Cardiac fibroblast (primary cell): ENCODE measurements at regions not wholly inside any gene's neighbourhood (a gene's known extent, or its start where the extent isn't known, plus 50 kb on each side); places are given as distances from the start of the nearest gene placed in this dataset.

Experiments
- DNase-seq, 2 donors: peaks; one replicate each; pipeline versions ENCODE4 v3.0.0 to v3.0.0-alpha.2; 2010; ENCODE audit warnings: low read depth in 2 of 2
- H3K4me3 ChIP-seq, 2 donors: replicated peaks in 1 of 2; 1 replicate in 1 of 2; 2 replicates in 1 of 2; pipeline ENCODE4 v1.5.1; 2011; ENCODE audit warnings: low read depth in 2 of 2, low read length in 2 of 2, mild to moderate bottlenecking in 2 of 2, moderate library complexity in 1 of 2
- TF ChIP-seq, protein P1 (sequence below): IDR thresholded peaks from one replicate; pipeline ENCODE4 v1.5.1; 2011; ENCODE audit warnings: low read depth, mild to moderate bottlenecking, low read length, inconsistent platforms

DNA sequence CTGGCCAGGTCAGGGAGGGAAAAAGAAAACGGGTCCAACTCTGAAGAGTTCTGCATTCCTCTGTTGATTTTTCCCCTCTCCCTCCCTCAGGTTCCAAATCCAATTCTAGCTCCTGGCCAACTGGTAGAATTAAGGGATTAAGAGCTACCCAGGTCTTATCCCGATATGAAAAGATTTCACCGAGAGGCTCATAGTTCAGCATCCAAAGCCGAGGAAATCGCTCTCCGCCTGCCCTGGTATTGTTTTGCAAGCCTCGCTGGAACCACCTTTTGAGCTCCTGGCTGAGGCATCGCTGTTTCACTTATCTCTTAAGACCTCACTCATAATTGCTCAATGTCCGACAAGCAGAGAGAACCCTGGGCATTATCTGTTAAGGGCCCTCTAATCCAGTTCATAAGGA is 180.4 kb downstream of the URI1 start:
- no peak overlapping the region for H3K4me3 ChIP-seq
- no peak for DNase-seq
- TF ChIP-seq, protein P1, sequence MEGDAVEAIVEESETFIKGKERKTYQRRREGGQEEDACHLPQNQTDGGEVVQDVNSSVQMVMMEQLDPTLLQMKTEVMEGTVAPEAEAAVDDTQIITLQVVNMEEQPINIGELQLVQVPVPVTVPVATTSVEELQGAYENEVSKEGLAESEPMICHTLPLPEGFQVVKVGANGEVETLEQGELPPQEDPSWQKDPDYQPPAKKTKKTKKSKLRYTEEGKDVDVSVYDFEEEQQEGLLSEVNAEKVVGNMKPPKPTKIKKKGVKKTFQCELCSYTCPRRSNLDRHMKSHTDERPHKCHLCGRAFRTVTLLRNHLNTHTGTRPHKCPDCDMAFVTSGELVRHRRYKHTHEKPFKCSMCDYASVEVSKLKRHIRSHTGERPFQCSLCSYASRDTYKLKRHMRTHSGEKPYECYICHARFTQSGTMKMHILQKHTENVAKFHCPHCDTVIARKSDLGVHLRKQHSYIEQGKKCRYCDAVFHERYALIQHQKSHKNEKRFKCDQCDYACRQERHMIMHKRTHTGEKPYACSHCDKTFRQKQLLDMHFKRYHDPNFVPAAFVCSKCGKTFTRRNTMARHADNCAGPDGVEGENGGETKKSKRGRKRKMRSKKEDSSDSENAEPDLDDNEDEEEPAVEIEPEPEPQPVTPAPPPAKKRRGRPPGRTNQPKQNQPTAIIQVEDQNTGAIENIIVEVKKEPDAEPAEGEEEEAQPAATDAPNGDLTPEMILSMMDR, result no peak

DNA sequence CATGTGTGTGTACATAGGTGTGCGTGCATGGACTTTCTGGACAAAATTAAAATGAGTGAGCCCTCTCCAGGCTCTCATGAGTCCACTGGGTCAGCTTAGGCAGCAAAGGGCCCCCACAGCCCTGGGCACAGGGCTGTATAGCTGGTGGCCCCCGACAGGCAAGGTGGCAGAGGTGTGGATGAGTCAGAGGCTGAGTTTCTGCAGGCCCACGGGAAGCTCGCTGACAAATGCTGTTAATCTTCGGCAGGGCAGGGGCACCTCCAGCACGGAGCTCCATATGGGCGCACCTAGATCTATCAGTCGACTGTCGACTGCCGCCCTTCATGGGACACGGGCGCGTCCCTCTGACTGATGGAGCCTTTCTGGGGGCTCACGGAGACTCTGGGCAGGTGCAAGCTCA is 181.1 kb downstream of the URI1 start:
- H3K4me3 ChIP-seq, result no peak overlapping the region
- DNase-seq, result no peak
- TF ChIP-seq, protein P1, result no peak

DNA sequence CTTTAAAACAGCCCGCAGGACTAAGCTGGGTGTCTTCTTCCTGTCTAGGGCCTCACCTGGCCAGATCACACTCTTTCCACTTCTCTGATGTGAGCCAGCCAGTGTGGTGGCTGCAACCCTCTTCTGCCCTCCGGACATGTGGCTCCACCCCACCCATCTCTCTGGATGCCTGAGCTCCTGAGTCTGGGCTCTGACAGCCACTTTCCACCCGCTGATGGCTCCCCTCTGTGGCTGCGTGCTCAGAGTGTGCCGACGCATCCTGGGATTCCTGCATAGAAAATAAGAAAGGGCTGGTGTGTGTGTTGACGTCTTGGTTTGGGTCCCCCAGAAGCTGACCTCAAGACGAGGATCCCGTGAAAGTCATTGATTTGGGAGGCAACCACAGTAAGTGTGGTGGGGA is 181.6 kb downstream of the URI1 start:
- H3K4me3 ChIP-seq, result no peak overlapping the region
- TF ChIP-seq, protein P1, result no peak
- no peak for DNase-seq

DNA sequence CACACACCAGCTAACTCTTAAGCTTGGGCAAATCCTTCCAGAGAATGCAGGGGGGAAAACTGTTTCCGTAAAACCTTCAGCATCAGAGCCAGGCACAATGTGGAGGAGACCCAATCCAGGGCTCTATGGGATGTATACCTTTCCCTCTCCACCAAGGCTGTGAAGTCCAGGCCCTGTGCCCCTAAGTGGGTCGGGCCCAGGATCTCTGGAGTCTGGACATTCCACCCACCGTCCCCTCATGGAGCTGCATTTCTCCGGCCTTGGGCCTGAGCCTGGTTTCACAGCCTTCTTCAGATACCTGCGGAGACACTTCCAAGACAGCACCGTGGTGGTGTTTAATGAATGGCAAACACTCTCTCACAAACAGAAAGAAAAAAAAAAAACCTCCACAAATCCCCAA is 186.2 kb downstream of the URI1 start:
- H3K4me3 ChIP-seq, result no peak overlapping the region
- no peak for DNase-seq
- TF ChIP-seq, protein P1, result no peak

DNA sequence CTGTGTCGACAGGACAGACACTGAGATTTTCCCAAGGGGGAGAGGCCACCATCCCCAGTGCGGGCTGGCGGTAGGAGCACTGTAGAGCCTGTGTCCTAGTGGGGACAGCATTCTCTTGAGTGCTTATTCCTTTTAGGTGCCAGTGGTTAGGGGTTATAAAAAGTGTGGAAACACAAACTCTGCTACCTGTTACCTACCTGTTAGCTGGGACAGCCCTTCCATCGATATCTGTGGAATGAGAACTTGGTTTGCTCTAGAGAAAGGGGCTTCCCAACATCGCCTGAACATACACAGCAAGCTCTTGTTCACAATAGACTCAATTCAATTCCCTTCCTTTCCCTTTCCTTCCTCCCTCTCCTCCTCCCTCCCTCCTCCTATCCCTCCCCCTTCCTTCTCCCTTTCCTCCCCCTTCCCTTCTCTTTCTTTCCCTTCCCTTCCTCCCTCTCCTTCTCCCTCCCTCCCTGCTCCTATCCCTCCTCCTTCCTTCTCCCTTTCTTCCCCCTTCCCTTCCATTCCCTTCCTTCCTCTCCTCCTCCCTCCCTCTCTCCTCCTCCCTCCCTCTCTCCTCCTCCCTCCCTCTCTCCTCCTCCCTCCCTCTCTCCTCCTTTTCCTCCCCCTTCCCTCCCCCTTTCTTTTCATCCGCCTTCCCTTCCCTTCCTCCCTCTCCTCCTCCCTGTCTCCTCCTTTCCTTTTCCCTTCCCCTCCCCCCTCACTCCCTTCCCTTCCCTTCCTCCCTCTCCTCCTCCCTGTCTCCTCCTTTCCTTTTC is 188.5 kb downstream of the URI1 start:
- DNase-seq, result no peak
- TF ChIP-seq, protein P1, result no peak
- no peak overlapping the region for H3K4me3 ChIP-seq

DNA sequence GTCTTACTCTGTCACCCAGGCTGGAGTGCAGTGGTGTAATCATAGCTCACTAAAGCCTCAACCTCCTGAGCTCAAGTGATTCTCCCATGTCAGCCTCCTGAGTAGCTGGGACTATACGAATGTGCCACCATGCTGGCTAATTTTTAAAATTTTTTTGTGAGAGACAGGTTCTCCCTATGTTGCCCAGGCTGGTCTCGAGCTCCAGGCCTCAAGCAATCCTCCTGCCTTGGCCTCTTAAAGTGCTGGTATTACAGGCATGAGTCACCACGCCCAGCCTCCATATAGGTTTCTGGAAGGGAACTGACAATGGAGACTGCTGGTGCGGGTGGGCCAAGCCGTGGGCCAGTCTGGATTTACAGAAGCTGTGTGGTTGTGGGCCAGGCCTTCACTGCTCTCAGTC is 189.2 kb downstream of the URI1 start:
- TF ChIP-seq, protein P1, result no peak
- no peak overlapping the region for H3K4me3 ChIP-seq
- no peak for DNase-seq

DNA sequence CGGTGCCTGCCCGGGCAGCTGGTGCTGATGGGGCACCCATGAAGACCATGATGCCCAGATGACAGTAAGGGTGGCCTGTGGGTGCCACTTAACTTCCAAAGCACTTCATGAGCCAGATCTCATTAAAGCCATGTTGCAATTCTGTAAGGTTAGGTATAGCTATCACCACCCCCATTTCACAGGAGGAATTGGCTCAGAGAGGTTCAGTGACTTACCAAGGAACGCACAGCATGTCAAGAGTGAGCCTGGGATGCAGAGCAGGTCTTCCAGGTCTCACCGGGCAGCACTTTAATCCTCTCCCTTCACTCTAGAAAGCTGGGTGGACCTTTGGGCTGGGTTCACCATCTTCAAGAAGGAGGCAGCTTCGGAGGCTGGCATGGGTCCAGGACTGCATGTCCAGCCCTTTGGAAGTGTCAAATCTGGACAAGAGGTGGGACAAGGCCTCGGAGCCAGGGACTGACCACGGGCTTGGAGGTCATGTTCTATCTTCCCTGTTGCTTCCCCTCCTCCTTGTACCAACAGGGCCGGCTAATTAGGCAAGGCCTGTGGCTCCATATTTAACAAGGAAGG is 189.8 kb downstream of the URI1 start:
- TF ChIP-seq, protein P1, result no peak
- no peak for DNase-seq
- H3K4me3 ChIP-seq, result no peak overlapping the region
